ENCODE measurements at regions not wholly inside any gene's neighbourhood (a gene's known extent, or its start where the extent isn't known, plus 50 kb on each side); places are given as distances from the start of the nearest gene placed in this dataset.

DNA sequence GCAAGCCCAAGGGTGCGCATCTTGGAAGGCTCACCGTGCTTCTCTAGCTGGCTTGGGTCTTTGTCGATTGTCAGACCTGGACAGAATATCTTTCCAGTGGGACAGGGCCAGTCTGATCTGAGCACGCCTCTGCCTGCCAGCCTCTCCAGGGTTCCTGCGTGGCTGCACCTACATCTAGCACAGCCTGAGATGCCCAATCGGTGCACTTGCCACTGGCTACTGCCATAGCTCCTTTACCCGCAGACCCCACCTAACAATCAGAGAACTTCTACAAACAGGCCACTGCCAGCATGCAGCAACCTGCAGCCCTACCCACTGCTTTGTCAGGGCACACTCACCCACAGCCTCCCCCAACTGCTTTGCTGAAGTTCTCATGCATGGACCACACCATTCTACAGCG, 56.7 kb upstream of the PHACTR3 start:
- no peaks in the 10 kb centered on the region for H3K36me3 ChIP-seq
- H3K9me3 ChIP-seq: no peaks in the 10 kb centered on the region
- intact Hi-C loops (cut with DNase I): no loop called here
- ATAC-seq: no peak
- H3K4me1 ChIP-seq: no peaks in the 10 kb centered on the region
- no peak overlapping the region for H3K27ac ChIP-seq
- DNase-seq: no peak
- peaks cover 17% of the 10 kb centered on the region for H3K27me3 ChIP-seq (ENCODE audit: low read depth)
- no peak overlapping the region for H3K4me3 ChIP-seq
- TF ChIP-seq CTCF (IDR thresholded peaks at IDR 0.05): no peak

Data from lower lobe of right lung (tissue), 2 donors.